RWPE1 (cell line): ENCODE measurements at regions not wholly inside any gene's neighbourhood (a gene's known extent, or its start where the extent isn't known, plus 50 kb on each side); places are given as distances from the start of the nearest gene placed in this dataset.
"Not testable (repeated sequence)": the region's sequence is repeated elsewhere in the genome, so short reads cannot be mapped to it uniquely, and the experiment has no call there.

Experiments
- CTCF ChIA-PET: fragments of 350-600 bp; sonication (Branson Sonifier 250); formaldehyde crosslinking; extraction: SDS; loops from one replicate; lab custom pipeline; 2021; lab: Yijun Ruan, JAX
- POLR2A ChIA-PET: fragments of 400-600 bp; formaldehyde crosslinking; extraction: SDS; loops from one replicate; lab custom pipeline; 2020; ENCODE audit warnings: antibody characterized with exemption; ENCODE audit not compliant: low non-redundant PET; lab: Yijun Ruan, JAX
- DNase-seq: peaks from one replicate; pipeline ENCODE4 v3.0.0; 2012; ENCODE audit warnings: low spot score
- H3K27ac ChIP-seq: fragments of 450-650 bp; 2 replicates; pipeline ENCODE4 v1.5.1; 2017
- TF ChIP-seq, protein P1 (sequence below): fragments of 450-650 bp; conservative IDR thresholded peaks from 2 replicates; pipeline ENCODE4 v1.5.1; 2017; ENCODE audit warnings: low read depth, mild to moderate bottlenecking

DNA sequence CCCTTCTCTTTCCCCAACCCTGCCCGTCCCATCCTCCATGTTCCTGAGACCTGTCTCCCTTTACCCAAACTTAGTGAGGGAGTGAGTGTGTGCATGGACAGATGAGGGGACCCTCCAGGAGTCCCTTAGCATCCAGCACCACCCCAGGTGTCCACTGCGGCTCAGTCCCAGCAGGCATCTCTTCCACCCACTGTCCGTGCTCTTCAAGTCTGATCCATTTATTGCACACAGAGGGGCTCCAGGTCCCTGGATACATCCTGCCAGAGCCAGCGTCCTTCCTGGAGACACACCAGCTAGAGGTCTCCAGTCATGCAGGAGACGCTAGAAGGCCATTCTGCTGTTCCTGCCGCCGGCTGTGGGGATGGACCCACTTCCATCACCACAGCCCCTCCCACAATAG, 239.2 kb downstream of the ADGRD1 start:
- POLR2A ChIA-PET, result no interaction called here
- CTCF ChIA-PET, result no interaction called here
- no peak overlapping the region for H3K27ac ChIP-seq
- TF ChIP-seq, protein P1, sequence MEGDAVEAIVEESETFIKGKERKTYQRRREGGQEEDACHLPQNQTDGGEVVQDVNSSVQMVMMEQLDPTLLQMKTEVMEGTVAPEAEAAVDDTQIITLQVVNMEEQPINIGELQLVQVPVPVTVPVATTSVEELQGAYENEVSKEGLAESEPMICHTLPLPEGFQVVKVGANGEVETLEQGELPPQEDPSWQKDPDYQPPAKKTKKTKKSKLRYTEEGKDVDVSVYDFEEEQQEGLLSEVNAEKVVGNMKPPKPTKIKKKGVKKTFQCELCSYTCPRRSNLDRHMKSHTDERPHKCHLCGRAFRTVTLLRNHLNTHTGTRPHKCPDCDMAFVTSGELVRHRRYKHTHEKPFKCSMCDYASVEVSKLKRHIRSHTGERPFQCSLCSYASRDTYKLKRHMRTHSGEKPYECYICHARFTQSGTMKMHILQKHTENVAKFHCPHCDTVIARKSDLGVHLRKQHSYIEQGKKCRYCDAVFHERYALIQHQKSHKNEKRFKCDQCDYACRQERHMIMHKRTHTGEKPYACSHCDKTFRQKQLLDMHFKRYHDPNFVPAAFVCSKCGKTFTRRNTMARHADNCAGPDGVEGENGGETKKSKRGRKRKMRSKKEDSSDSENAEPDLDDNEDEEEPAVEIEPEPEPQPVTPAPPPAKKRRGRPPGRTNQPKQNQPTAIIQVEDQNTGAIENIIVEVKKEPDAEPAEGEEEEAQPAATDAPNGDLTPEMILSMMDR, result no peak
- no peak for DNase-seq

DNA sequence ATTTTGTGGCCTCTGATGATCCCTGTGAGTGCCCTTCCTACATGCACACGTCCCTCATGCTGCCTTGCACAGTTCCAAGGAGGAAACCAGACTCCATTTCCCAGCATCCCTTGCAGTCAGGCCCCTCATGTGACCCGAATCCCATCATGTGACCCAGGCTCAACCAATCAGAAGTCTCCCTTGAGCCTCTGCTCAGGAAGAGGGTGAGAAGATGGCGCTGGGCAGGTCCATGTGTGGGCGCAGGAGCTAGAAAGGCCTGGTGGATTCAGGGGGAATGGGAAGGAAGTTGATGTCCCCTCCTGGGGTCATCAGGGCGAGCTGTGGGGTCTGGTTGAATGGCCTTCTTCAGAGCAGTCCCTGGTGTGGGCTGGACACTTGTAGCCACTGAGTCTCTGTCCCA, 240.5 kb downstream of the ADGRD1 start:
- TF ChIP-seq, protein P1, result no peak
- ChIA-PET CTCF (no interaction called here), POLR2A (no interaction called here)
- DNase-seq, result peak; percentile 26
- no peak overlapping the region for H3K27ac ChIP-seq

DNA sequence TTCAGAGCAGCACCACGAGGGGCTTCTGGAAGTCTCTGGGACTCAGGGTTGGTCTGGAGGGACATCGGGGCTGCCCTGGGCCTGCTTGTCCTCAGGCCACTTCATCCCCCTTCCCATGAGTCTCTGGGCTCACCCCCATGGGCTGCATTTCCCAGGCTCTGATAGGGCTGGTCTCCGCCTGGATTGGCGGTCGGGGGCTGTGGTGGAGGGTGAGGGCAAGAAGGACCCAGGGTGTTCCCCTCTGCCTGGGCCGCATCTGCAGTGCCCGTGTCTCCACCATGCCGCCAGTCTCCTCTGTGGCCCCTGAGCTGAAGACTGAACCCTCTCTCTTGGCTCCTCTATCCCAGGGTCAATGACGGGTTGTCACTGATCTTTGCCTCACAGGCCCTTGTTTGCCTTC, 242.1 kb downstream of the ADGRD1 start:
- POLR2A ChIA-PET, result no interaction called here
- H3K27ac ChIP-seq, result no peak overlapping the region
- CTCF ChIA-PET, result no interaction called here
- TF ChIP-seq, protein P1, result no peak
- DNase-seq, result no peak

DNA sequence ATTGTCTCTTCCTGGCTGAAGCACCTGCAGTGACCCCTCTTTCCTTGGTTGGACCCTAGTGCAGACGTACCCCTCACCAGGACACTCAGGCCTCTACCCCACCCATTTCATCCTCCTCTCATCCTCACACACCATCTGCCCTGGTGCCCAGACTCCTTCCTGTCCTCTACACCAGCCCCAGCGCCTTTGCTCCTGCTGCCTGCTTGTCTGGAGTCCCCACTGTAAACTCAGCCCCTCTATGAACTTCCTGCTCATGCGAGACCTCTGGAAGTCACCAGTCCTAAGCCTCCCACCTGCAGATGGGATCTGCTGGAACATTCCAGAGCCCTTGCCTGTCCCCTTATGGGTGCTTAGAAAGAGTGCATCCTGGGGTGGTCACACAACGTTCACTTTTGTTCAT, 242.5 kb downstream of the ADGRD1 start:
- ChIA-PET CTCF (no interaction called here), POLR2A (no interaction called here)
- H3K27ac ChIP-seq, result no peak overlapping the region
- TF ChIP-seq, protein P1, result no peak
- DNase-seq, result no peak

DNA sequence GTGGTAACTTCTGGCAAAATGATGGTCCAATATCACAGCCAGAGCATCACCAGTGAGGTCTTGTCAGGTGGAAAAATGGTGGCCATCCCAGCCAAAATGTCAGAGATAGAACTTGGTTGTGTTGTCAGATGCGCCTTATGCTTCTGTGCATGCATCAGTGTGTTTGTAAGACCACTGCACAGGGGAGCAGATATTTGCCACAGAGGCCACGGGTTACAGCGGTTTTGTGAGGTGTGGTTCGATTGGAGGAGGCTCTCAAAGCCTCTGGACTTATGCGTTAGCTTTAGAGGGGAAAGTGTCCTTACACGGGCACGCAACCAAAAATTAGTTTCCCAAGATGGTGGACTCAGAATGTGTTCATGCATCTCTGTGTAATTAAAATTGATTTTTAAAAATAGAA, 243.8 kb downstream of the ADGRD1 start:
- no peak for DNase-seq
- TF ChIP-seq, protein P1, result no peak
- POLR2A ChIA-PET, result no interaction called here
- H3K27ac ChIP-seq, result no peak overlapping the region
- CTCF ChIA-PET, result interaction anchor here (0.6 kb wide), 1 partner anchor 65 kb away, joined by 3 read pairs; no protein-coding TSS in a partner anchor

DNA sequence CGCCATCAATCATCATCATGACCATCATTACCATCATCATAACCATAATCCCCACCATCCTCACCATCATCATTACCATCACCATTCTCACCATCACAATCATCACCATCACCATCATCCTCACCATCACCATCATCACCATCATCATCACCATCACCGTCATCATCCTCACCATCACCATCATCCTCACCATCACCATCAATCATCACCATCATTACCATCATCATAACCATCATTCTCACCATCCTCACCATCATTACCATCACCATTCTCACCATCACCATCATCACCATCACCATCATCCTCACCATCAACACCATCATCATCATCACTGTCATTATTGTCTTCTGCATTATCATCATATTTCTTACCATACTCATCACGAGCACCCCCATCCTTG, 245.5 kb downstream of the ADGRD1 start:
- POLR2A ChIA-PET, result no interaction called here
- H3K27ac ChIP-seq, result no peak overlapping the region
- no peak for DNase-seq
- TF ChIP-seq, protein P1, result no peak
- CTCF ChIA-PET, result no interaction called here

DNA sequence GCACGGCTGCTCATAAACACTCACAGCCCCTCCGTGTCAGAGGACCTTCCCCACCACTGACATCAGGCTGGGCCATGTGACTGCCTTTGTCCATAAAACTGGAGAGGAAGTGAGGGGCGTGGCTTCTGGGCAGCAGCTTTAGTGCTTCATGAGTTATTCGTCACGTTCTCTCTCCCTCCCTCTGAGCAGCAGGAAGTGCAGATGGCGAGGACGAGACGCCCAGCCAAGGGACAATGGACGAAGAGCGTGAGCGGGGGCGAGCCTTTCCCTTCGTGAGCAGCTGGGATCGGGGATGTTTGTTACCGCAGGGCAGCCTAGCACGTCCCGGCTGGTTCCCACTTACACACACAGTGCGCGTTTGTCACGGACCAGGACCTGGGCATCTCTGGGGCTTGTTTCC, 248.2 kb downstream of the ADGRD1 start:
- CTCF ChIA-PET, H3K27ac ChIP-seq, DNase-seq, POLR2A ChIA-PET: not testable (repeated sequence)
